ENCODE measurements at regions not wholly inside any gene's neighbourhood (a gene's known extent, or its start where the extent isn't known, plus 50 kb on each side); places are given as distances from the start of the nearest gene placed in this dataset.

- DNase-seq, result peak; percentile 65
- Histone ChIP-seq H3K4me3 (ENCODE audit: low read length) (no peak overlapping the region), H3K4me1 (ENCODE audit: control insufficient read depth, insufficient read depth, low read length) (peaks cover 3% of the 10 kb centered on the region), H3K36me3 (ENCODE audit: control insufficient read depth, insufficient read depth, low read length) (no peaks in the 10 kb centered on the region), H3K27me3 (ENCODE audit: control insufficient read depth, insufficient read depth, low read length, poor library complexity, severe bottlenecking) (no peaks in the 10 kb centered on the region), H3K9ac (ENCODE audit: extremely low read depth, low read length, poor library complexity, severe bottlenecking) (no peak overlapping the region), H3K9me3 (ENCODE audit: control insufficient read depth, low read length) (no peaks in the 10 kb centered on the region), H3K27ac (ENCODE audit: low read depth, low read length) (no peak overlapping the region)
- Mint-ChIP-seq H3K36me3 (ENCODE audit: low read depth) (no peaks in the 10 kb centered on the region), H3K27ac (no peak overlapping the region), H3K27me3 (ENCODE audit: insufficient read depth) (no peaks in the 10 kb centered on the region), H3K9me3 (peaks cover 12% of the 10 kb centered on the region), H3K4me3 (no peak overlapping the region), H3K4me1 (peaks cover 10% of the 10 kb centered on the region)
- WGBS, 2 experiments (ENCODE audit: insufficient coverage in 1 of 2, insufficient read length in 1 of 2), result 10% methylated on average over 1 of the region's 1 CpG; no CpG with 5 or more reads in 1 of the 2 experiments
- no peak for TF ChIP-seq CTCF (conservative IDR thresholded peaks at IDR 0.05)
Measured at GRCh38 chr15:91385311-91385710, 285.3 kb downstream of the SV2B start.

GRCh38 chr15:91393186-91393585 is 293.1 kb downstream of the SV2B start:
- DNase-seq, result no peak
- WGBS, 2 experiments (ENCODE audit: insufficient coverage in 1 of 2, insufficient read length in 1 of 2), result 88 to 100% methylated on average over 3 to 6 of the region's 6 CpGs
- Histone ChIP-seq H3K27ac (ENCODE audit: low read depth, low read length) (no peak overlapping the region), H3K4me3 (ENCODE audit: low read length) (no peak overlapping the region), H3K27me3 (ENCODE audit: control insufficient read depth, insufficient read depth, low read length, poor library complexity, severe bottlenecking) (no peaks in the 10 kb centered on the region), H3K4me1 (ENCODE audit: control insufficient read depth, insufficient read depth, low read length) (no peaks in the 10 kb centered on the region), H3K9ac (ENCODE audit: extremely low read depth, low read length, poor library complexity, severe bottlenecking) (no peak overlapping the region), H3K36me3 (ENCODE audit: control insufficient read depth, insufficient read depth, low read length) (no peaks in the 10 kb centered on the region), H3K9me3 (ENCODE audit: control insufficient read depth, low read length) (no peaks in the 10 kb centered on the region)
- peaks cover 11% of the 10 kb centered on the region for H3K9me3 Mint-ChIP-seq
- H3K27me3 Mint-ChIP-seq (ENCODE audit: insufficient read depth), result no peaks in the 10 kb centered on the region
- no peak overlapping the region for H3K4me3 Mint-ChIP-seq
- H3K27ac Mint-ChIP-seq, result no peak overlapping the region
- no peaks in the 10 kb centered on the region for H3K4me1 Mint-ChIP-seq
- no peak for TF ChIP-seq CTCF (conservative IDR thresholded peaks at IDR 0.05)
- no peaks in the 10 kb centered on the region for H3K36me3 Mint-ChIP-seq (ENCODE audit: low read depth)

- Mint-ChIP-seq H3K4me1 (no peaks in the 10 kb centered on the region), H3K27ac (no peak overlapping the region), H3K9me3 (no peaks in the 10 kb centered on the region), H3K36me3 (ENCODE audit: low read depth) (no peaks in the 10 kb centered on the region), H3K4me3 (no peak overlapping the region), H3K27me3 (ENCODE audit: insufficient read depth) (no peaks in the 10 kb centered on the region)
- TF ChIP-seq CTCF (conservative IDR thresholded peaks at IDR 0.05), result no peak
- Histone ChIP-seq H3K4me1 (ENCODE audit: control insufficient read depth, insufficient read depth, low read length) (no peaks in the 10 kb centered on the region), H3K27ac (ENCODE audit: low read depth, low read length) (no peak overlapping the region), H3K27me3 (ENCODE audit: control insufficient read depth, insufficient read depth, low read length, poor library complexity, severe bottlenecking) (no peaks in the 10 kb centered on the region), H3K36me3 (ENCODE audit: control insufficient read depth, insufficient read depth, low read length) (no peaks in the 10 kb centered on the region), H3K9ac (ENCODE audit: extremely low read depth, low read length, poor library complexity, severe bottlenecking) (no peak overlapping the region), H3K4me3 (ENCODE audit: low read length) (no peak overlapping the region), H3K9me3 (ENCODE audit: control insufficient read depth, low read length) (peaks cover 7% of the 10 kb centered on the region)
- no CpG with 5 or more reads among the region's 1 CpG for WGBS, 2 experiments (ENCODE audit: insufficient coverage in 1 of 2, insufficient read length in 1 of 2)
- DNase-seq, result no peak
Measured at GRCh38 chr15:91400481-91400880, 300.4 kb downstream of the SV2B start.
